ENCODE measurements at regions not wholly inside any gene's neighbourhood (a gene's known extent, or its start where the extent isn't known, plus 50 kb on each side); places are given as distances from the start of the nearest gene placed in this dataset.

DNA sequence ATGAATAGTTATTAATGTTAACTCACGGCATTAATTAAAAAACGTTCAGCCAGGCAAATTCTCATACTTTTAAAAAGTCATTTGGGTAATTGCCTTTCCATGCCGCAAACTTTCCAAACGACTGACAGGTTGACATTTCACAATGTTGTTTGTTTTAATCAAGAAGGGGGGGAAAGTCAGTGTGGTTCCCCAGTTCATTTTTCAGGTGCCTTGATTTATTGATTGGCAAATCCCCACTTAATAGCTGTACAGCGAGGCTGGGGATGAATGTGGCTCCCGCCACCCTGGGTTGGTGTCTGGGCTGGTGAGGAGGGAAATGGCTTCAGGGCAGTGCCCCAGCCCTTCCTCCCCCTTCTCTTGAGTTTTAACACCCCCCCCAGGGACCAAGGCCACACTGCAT lies 318.0 kb downstream of the SOX9 start:
- Histone ChIP-seq H3K27ac (peak overlapping the region in 1 of 2 experiments; percentile 51; a peak in 3 of 6 replicates), H3K4me2 (no peak overlapping the region), H3K4me1 (peaks cover 62% of the 10 kb centered on the region), H3K4me3 (no peak overlapping the region), H3K9me3 (no peaks in the 10 kb centered on the region)
- ChIA-PET CTCF (interaction anchor here (1.0 kb wide), 1 partner anchor 11 kb away, joined by 3 read pairs; no protein-coding TSS in a partner anchor), POLR2A (no interaction called here)
- 88% methylated on average over 6 of the region's 6 CpGs for WGBS (ENCODE audit: missing lambda C conversion rate)
- FAIRE-seq (no peak), ATAC-seq (no peak), DNase-seq (ENCODE audit: low read depth in 1 of 2, low spot score in 1 of 2) (no peak)
- no peak for TF ChIP-seq RCOR1 (IDR thresholded peaks at IDR 0.05; ENCODE audit: low read depth, low read length)
- no peak for TF ChIP-seq FOXS1 (CRISPR knock-in tag; IDR thresholded peaks at IDR 0.05)
- TF ChIP-seq, protein P1, sequence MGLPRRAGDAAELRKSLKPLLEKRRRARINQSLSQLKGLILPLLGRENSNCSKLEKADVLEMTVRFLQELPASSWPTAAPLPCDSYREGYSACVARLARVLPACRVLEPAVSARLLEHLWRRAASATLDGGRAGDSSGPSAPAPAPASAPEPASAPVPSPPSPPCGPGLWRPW (IDR thresholded peaks at IDR 0.05), result no peak
- TF ChIP-seq POLR2A (IDR thresholded peaks at IDR 0.05; ENCODE audit: low read length), result no peak
- no peak for TF ChIP-seq EP300 (IDR thresholded peaks at IDR 0.05)
- no peak for TF ChIP-seq HEYL (CRISPR knock-in tag; IDR thresholded peaks at IDR 0.05)
- no peak for TF ChIP-seq FOSB (CRISPR knock-in tag; IDR thresholded peaks at IDR 0.05)
- TF ChIP-seq, protein P2, sequence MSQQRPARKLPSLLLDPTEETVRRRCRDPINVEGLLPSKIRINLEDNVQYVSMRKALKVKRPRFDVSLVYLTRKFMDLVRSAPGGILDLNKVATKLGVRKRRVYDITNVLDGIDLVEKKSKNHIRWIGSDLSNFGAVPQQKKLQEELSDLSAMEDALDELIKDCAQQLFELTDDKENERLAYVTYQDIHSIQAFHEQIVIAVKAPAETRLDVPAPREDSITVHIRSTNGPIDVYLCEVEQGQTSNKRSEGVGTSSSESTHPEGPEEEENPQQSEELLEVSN (IDR thresholded peaks at IDR 0.05; ENCODE audit: borderline replicate concordance, low read depth), result no peak
- no peak for TF ChIP-seq TFCP2L1 (CRISPR knock-in tag; IDR thresholded peaks at IDR 0.05)

DNA sequence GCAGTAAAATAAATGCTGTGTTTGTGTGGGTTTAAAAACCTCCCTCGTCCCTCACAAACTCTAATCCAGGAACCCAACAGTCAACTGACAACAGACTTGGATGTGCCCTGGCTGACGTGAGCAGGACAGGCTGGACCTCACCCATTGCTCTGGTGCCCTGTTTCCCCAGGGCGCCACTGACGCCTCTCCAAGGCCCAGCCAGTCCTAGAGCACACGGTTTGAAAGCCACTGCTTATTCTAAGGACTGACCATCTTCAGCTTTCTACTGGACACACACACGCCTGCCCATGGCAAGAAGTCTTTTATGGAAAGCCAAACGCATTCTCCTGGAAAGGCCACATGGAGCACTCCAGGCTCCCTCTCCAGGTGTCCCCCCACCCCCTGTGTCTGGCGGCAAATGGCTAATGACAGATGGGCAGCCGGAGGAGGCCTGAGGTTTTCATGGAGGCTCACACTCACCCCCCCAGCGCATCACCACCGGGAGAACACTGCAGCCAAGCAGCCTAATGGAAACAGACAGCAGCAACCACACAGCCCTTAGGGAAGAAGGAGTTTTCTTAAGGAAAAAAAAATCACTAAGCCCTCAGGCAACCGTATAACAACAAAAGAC lies 319.2 kb downstream of the SOX9 start:
- no peak overlapping the region for H3K4me3 ChIP-seq
- CTCF ChIA-PET, result interaction anchor here (1.0 to 1.6 kb wide), 3 partner anchors 9 to 101 kb away, joined by 3 to 4 read pairs (median 3); no protein-coding TSS in a partner anchor
- no peak for ATAC-seq
- no peak for FAIRE-seq
- H3K4me1 ChIP-seq, result peaks cover 62% of the 10 kb centered on the region
- TF ChIP-seq, protein P3, sequence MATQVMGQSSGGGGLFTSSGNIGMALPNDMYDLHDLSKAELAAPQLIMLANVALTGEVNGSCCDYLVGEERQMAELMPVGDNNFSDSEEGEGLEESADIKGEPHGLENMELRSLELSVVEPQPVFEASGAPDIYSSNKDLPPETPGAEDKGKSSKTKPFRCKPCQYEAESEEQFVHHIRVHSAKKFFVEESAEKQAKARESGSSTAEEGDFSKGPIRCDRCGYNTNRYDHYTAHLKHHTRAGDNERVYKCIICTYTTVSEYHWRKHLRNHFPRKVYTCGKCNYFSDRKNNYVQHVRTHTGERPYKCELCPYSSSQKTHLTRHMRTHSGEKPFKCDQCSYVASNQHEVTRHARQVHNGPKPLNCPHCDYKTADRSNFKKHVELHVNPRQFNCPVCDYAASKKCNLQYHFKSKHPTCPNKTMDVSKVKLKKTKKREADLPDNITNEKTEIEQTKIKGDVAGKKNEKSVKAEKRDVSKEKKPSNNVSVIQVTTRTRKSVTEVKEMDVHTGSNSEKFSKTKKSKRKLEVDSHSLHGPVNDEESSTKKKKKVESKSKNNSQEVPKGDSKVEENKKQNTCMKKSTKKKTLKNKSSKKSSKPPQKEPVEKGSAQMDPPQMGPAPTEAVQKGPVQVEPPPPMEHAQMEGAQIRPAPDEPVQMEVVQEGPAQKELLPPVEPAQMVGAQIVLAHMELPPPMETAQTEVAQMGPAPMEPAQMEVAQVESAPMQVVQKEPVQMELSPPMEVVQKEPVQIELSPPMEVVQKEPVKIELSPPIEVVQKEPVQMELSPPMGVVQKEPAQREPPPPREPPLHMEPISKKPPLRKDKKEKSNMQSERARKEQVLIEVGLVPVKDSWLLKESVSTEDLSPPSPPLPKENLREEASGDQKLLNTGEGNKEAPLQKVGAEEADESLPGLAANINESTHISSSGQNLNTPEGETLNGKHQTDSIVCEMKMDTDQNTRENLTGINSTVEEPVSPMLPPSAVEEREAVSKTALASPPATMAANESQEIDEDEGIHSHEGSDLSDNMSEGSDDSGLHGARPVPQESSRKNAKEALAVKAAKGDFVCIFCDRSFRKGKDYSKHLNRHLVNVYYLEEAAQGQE (IDR thresholded peaks at IDR 0.05), result no peak
- TF ChIP-seq, protein P4, sequence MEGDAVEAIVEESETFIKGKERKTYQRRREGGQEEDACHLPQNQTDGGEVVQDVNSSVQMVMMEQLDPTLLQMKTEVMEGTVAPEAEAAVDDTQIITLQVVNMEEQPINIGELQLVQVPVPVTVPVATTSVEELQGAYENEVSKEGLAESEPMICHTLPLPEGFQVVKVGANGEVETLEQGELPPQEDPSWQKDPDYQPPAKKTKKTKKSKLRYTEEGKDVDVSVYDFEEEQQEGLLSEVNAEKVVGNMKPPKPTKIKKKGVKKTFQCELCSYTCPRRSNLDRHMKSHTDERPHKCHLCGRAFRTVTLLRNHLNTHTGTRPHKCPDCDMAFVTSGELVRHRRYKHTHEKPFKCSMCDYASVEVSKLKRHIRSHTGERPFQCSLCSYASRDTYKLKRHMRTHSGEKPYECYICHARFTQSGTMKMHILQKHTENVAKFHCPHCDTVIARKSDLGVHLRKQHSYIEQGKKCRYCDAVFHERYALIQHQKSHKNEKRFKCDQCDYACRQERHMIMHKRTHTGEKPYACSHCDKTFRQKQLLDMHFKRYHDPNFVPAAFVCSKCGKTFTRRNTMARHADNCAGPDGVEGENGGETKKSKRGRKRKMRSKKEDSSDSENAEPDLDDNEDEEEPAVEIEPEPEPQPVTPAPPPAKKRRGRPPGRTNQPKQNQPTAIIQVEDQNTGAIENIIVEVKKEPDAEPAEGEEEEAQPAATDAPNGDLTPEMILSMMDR (IDR thresholded peaks at IDR 0.05), result no peak
- DNase-seq (ENCODE audit: low read depth in 1 of 2, low spot score in 1 of 2), result no peak
- no peaks in the 10 kb centered on the region for H3K9me3 ChIP-seq
- H3K4me2 ChIP-seq, result no peak overlapping the region
- peak overlapping the region in 1 of 2 experiments; percentile 40; a peak in 3 of 6 replicates for H3K27ac ChIP-seq
- 80% methylated on average over 11 of the region's 12 CpGs for WGBS (ENCODE audit: missing lambda C conversion rate)
- POLR2A ChIA-PET, result no interaction called here

DNA sequence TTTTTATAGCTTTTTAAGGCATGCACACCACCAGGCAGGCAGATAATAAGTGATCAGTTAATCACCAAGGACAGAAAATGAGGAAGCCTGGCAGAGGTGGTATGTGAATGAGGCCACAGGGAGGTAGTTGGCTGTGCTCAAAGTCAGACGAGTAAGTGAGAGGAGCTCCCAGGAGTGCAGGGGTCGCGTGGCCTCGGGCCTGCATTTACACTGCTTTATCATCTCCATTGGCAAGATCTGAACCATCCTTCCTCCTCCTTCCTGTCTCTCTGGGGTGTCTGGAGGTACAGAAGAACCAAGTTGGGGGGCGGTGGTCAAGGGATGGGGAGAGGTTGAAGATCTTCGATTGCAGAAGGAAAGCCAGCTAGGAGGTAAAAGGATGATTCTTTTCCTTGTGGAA lies 320.1 kb downstream of the SOX9 start:
- peak overlapping the region; percentile 10 to 48; a peak in 3 of 6 replicates for H3K27ac ChIP-seq
- 87% methylated on average over 6 of the region's 6 CpGs for WGBS (ENCODE audit: missing lambda C conversion rate)
- ChIA-PET CTCF (interaction anchor here (1.1 to 1.6 kb wide), 3 partner anchors 10 to 100 kb away, joined by 3 to 4 read pairs (median 3); no protein-coding TSS in a partner anchor), POLR2A (no interaction called here)
- FAIRE-seq (no peak), ATAC-seq (no peak), DNase-seq (ENCODE audit: low read depth in 1 of 2, low spot score in 1 of 2) (no peak)
- H3K9me3 ChIP-seq, result no peaks in the 10 kb centered on the region
- H3K4me1 ChIP-seq, result peaks cover 62% of the 10 kb centered on the region
- TF ChIP-seq POLR2A (IDR thresholded peaks at IDR 0.05; ENCODE audit: low read length) (no peak), HOXB5 (CRISPR knock-in tag; IDR thresholded peaks at IDR 0.05) (no peak), RCOR1 (IDR thresholded peaks at IDR 0.05; ENCODE audit: low read depth, low read length) (no peak), FOSL2 (IDR thresholded peaks at IDR 0.05) (no peak), FOSL2 (CRISPR knock-in tag; IDR thresholded peaks at IDR 0.05) (no peak), HOXA7 (CRISPR knock-in tag; IDR thresholded peaks at IDR 0.05) (no peak), CHD2 (IDR thresholded peaks at IDR 0.05; ENCODE audit: low read length, partially characterized antibody) (no peak), RARB (CRISPR knock-in tag; IDR thresholded peaks at IDR 0.05) (no peak), KDM5A (IDR thresholded peaks at IDR 0.05) (no peak), SREBF2 (IDR thresholded peaks at IDR 0.05) (no peak), RFX5 (IDR thresholded peaks at IDR 0.05) (no peak), NPAS2 (CRISPR knock-in tag; IDR thresholded peaks at IDR 0.05; ENCODE audit: borderline replicate concordance) (no peak), HDAC2 (IDR thresholded peaks at IDR 0.05) (no peak), MAZ (IDR thresholded peaks at IDR 0.05; ENCODE audit: borderline replicate concordance, low read depth, low read length) (no peak)
- TF ChIP-seq, protein P5, sequence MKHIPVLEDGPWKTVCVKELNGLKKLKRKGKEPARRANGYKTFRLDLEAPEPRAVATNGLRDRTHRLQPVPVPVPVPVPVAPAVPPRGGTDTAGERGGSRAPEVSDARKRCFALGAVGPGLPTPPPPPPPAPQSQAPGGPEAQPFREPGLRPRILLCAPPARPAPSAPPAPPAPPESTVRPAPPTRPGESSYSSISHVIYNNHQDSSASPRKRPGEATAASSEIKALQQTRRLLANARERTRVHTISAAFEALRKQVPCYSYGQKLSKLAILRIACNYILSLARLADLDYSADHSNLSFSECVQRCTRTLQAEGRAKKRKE (CRISPR knock-in tag; IDR thresholded peaks at IDR 0.05; ENCODE audit: low read depth), result no peak
- TF ChIP-seq, protein P6, sequence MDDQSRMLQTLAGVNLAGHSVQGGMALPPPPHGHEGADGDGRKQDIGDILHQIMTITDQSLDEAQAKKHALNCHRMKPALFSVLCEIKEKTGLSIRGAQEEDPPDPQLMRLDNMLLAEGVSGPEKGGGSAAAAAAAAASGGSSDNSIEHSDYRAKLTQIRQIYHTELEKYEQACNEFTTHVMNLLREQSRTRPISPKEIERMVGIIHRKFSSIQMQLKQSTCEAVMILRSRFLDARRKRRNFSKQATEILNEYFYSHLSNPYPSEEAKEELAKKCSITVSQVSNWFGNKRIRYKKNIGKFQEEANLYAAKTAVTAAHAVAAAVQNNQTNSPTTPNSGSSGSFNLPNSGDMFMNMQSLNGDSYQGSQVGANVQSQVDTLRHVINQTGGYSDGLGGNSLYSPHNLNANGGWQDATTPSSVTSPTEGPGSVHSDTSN (IDR thresholded peaks at IDR 0.05), result no peak
- no peak overlapping the region for H3K4me3 ChIP-seq
- H3K4me2 ChIP-seq, result no peak overlapping the region
